ENCODE measurements at regions not wholly inside any gene's neighbourhood (a gene's known extent, or its start where the extent isn't known, plus 50 kb on each side); places are given as distances from the start of the nearest gene placed in this dataset.

DNA sequence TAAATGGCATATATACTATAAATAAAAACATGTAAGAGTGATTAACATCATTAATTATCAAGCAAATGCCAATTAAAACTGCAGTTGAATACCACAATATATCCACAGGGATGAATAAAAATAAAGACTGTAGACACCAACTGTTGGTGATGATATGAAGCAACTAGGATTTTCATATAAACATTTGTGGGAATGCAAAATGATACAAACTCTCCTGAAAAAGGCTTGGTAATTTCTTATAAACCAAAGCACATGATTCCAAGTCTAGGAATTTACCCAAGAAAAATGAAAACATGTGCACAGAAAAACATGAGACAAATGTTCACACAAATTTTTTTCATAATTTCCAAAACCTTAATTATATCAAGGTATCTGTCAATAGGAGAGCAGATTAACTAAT, 448.1 kb downstream of the ETV1 start:
- no peak for TF ChIP-seq CSDC2 (CRISPR knock-in tag; IDR thresholded peaks at IDR 0.05)
- TF ChIP-seq BACH2 (CRISPR knock-in tag; IDR thresholded peaks at IDR 0.05; ENCODE audit: borderline replicate concordance): no peak
- TF ChIP-seq ZNF8 (CRISPR knock-in tag; IDR thresholded peaks at IDR 0.05): no peak
- no peak for TF ChIP-seq PATZ1 (CRISPR knock-in tag; IDR thresholded peaks at IDR 0.05; ENCODE audit: borderline replicate concordance)
- TF ChIP-seq OSR1 (CRISPR knock-in tag; IDR thresholded peaks at IDR 0.05): no peak
- TF ChIP-seq, protein P1, sequence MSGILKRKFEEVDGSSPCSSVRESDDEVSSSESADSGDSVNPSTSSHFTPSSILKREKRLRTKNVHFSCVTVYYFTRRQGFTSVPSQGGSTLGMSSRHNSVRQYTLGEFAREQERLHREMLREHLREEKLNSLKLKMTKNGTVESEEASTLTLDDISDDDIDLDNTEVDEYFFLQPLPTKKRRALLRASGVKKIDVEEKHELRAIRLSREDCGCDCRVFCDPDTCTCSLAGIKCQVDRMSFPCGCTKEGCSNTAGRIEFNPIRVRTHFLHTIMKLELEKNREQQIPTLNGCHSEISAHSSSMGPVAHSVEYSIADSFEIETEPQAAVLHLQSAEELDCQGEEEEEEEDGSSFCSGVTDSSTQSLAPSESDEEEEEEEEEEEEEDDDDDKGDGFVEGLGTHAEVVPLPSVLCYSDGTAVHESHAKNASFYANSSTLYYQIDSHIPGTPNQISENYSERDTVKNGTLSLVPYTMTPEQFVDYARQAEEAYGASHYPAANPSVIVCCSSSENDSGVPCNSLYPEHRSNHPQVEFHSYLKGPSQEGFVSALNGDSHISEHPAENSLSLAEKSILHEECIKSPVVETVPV (CRISPR knock-in tag; IDR thresholded peaks at IDR 0.05): no peak
- TF ChIP-seq SNAI2 (CRISPR knock-in tag; IDR thresholded peaks at IDR 0.05): no peak
- no peak for ATAC-seq

- no peak for TF ChIP-seq CREB5 (CRISPR knock-in tag; IDR thresholded peaks at IDR 0.05; ENCODE audit: low read depth)
- no peak for TF ChIP-seq CSDC2 (CRISPR knock-in tag; IDR thresholded peaks at IDR 0.05)
- no peak for TF ChIP-seq OSR1 (CRISPR knock-in tag; IDR thresholded peaks at IDR 0.05)
- no peak for TF ChIP-seq RARB (CRISPR knock-in tag; IDR thresholded peaks at IDR 0.05)
- TF ChIP-seq TSHZ2 (CRISPR knock-in tag; IDR thresholded peaks at IDR 0.05): no peak
- TF ChIP-seq BACH2 (CRISPR knock-in tag; IDR thresholded peaks at IDR 0.05; ENCODE audit: borderline replicate concordance): no peak
- TF ChIP-seq, protein P1 (CRISPR knock-in tag; IDR thresholded peaks at IDR 0.05): no peak
- TF ChIP-seq ZC3H10 (CRISPR knock-in tag; IDR thresholded peaks at IDR 0.05): no peak
- no peak for TF ChIP-seq SNAI2 (CRISPR knock-in tag; IDR thresholded peaks at IDR 0.05)
- no peak for TF ChIP-seq ZFP30 (CRISPR knock-in tag; IDR thresholded peaks at IDR 0.05)
- no peak for TF ChIP-seq ZFP3 (CRISPR knock-in tag; IDR thresholded peaks at IDR 0.05)
- ATAC-seq: no peak
Measured at GRCh38 chr7:13542451-13542850, 447.0 kb downstream of the ETV1 start.

- peak; percentile 40; the same call in 2 of the 3 replicates for ATAC-seq
- TF ChIP-seq TSHZ2 (CRISPR knock-in tag; IDR thresholded peaks at IDR 0.05): no peak
- no peak for TF ChIP-seq CSDC2 (CRISPR knock-in tag; IDR thresholded peaks at IDR 0.05)
- TF ChIP-seq ARNTL (CRISPR knock-in tag; IDR thresholded peaks at IDR 0.05; ENCODE audit: borderline replicate concordance, low read depth): no peak
- no peak for TF ChIP-seq RARB (CRISPR knock-in tag; IDR thresholded peaks at IDR 0.05)
- no peak for TF ChIP-seq ZFP30 (CRISPR knock-in tag; IDR thresholded peaks at IDR 0.05)
- no peak for TF ChIP-seq PATZ1 (CRISPR knock-in tag; IDR thresholded peaks at IDR 0.05; ENCODE audit: borderline replicate concordance)
- TF ChIP-seq ZNF70 (CRISPR knock-in tag; IDR thresholded peaks at IDR 0.05): no peak
- no peak for TF ChIP-seq TCF4 (CRISPR knock-in tag; IDR thresholded peaks at IDR 0.05; ENCODE audit: borderline replicate concordance)
- no peak for TF ChIP-seq OSR1 (CRISPR knock-in tag; IDR thresholded peaks at IDR 0.05)
- TF ChIP-seq ZFP3 (CRISPR knock-in tag; IDR thresholded peaks at IDR 0.05): no peak
- no peak for TF ChIP-seq TOX (CRISPR knock-in tag; IDR thresholded peaks at IDR 0.05; ENCODE audit: borderline replicate concordance)
- TF ChIP-seq, protein P2, sequence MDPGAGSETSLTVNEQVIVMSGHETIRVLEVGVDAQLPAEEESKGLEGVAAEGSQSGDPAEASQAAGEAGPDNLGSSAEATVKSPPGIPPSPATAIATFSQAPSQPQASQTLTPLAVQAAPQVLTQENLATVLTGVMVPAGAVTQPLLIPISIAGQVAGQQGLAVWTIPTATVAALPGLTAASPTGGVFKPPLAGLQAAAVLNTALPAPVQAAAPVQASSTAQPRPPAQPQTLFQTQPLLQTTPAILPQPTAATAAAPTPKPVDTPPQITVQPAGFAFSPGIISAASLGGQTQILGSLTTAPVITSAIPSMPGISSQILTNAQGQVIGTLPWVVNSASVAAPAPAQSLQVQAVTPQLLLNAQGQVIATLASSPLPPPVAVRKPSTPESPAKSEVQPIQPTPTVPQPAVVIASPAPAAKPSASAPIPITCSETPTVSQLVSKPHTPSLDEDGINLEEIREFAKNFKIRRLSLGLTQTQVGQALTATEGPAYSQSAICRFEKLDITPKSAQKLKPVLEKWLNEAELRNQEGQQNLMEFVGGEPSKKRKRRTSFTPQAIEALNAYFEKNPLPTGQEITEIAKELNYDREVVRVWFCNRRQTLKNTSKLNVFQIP (CRISPR knock-in tag; IDR thresholded peaks at IDR 0.05; ENCODE audit: borderline replicate concordance, low read depth): no peak
- TF ChIP-seq GLIS3 (CRISPR knock-in tag; IDR thresholded peaks at IDR 0.05): no peak
- TF ChIP-seq SNAI2 (CRISPR knock-in tag; IDR thresholded peaks at IDR 0.05): no peak
- TF ChIP-seq CREB5 (CRISPR knock-in tag; IDR thresholded peaks at IDR 0.05; ENCODE audit: low read depth): no peak
Measured at GRCh38 chr7:13551503-13551902, 438.0 kb downstream of the ETV1 start.

Data from SK-N-SH treated with all-trans-retinoic acid at 6 μM for 48 hours (cell line).